ENCODE measurements at regions not wholly inside any gene's neighbourhood (a gene's known extent, or its start where the extent isn't known, plus 50 kb on each side); places are given as distances from the start of the nearest gene placed in this dataset.

GRCh38 chr5:157934600-157934999, 75.7 kb upstream of the CLINT1 start:
- Mint-ChIP-seq H3K27me3 (ENCODE audit: unreplicated experiment) (no peaks in the 10 kb centered on the region), H3K4me3 (ENCODE audit: unreplicated experiment) (no peak overlapping the region), H3K27ac (ENCODE audit: unreplicated experiment) (no peak overlapping the region), H3K9me3 (ENCODE audit: unreplicated experiment) (peaks cover 3% of the 10 kb centered on the region), H3K36me3 (ENCODE audit: unreplicated experiment) (no peaks in the 10 kb centered on the region), H3K4me1 (ENCODE audit: low read depth, unreplicated experiment) (no peaks in the 10 kb centered on the region)
- no peak for DNase-seq
- no peak for TF ChIP-seq CTCF (IDR thresholded peaks at IDR 0.05; ENCODE audit: partially characterized antibody, unreplicated experiment)

- DNase-seq, result no peak
- H3K27me3 Mint-ChIP-seq (ENCODE audit: unreplicated experiment), result no peaks in the 10 kb centered on the region
- no peak overlapping the region for H3K4me3 Mint-ChIP-seq (ENCODE audit: unreplicated experiment)
- no peak overlapping the region for H3K27ac Mint-ChIP-seq (ENCODE audit: unreplicated experiment)
- peaks cover 1% of the 10 kb centered on the region for H3K9me3 Mint-ChIP-seq (ENCODE audit: unreplicated experiment)
- H3K4me1 Mint-ChIP-seq (ENCODE audit: low read depth, unreplicated experiment), result no peaks in the 10 kb centered on the region
- H3K36me3 Mint-ChIP-seq (ENCODE audit: unreplicated experiment), result no peaks in the 10 kb centered on the region
- TF ChIP-seq CTCF (IDR thresholded peaks at IDR 0.05; ENCODE audit: partially characterized antibody, unreplicated experiment), result no peak
Measured at GRCh38 chr5:157933005-157933404, 74.1 kb upstream of the CLINT1 start.

- Mint-ChIP-seq H3K4me1 (ENCODE audit: low read depth, unreplicated experiment) (no peaks in the 10 kb centered on the region), H3K4me3 (ENCODE audit: unreplicated experiment) (no peak overlapping the region), H3K9me3 (ENCODE audit: unreplicated experiment) (peaks cover 1% of the 10 kb centered on the region), H3K27me3 (ENCODE audit: unreplicated experiment) (no peaks in the 10 kb centered on the region), H3K36me3 (ENCODE audit: unreplicated experiment) (no peaks in the 10 kb centered on the region), H3K27ac (ENCODE audit: unreplicated experiment) (no peak overlapping the region)
- no peak for DNase-seq
- TF ChIP-seq CTCF (IDR thresholded peaks at IDR 0.05; ENCODE audit: partially characterized antibody, unreplicated experiment), result no peak
Measured at GRCh38 chr5:157930710-157931109, 71.8 kb upstream of the CLINT1 start.

- no peak for DNase-seq
- no peak overlapping the region for H3K4me3 Mint-ChIP-seq (ENCODE audit: unreplicated experiment)
- H3K9me3 Mint-ChIP-seq (ENCODE audit: unreplicated experiment), result peaks cover 2% of the 10 kb centered on the region
- no peaks in the 10 kb centered on the region for H3K27me3 Mint-ChIP-seq (ENCODE audit: unreplicated experiment)
- no peaks in the 10 kb centered on the region for H3K36me3 Mint-ChIP-seq (ENCODE audit: unreplicated experiment)
- no peak overlapping the region for H3K27ac Mint-ChIP-seq (ENCODE audit: unreplicated experiment)
- peaks cover 2% of the 10 kb centered on the region for H3K4me1 Mint-ChIP-seq (ENCODE audit: low read depth, unreplicated experiment)
- no peak for TF ChIP-seq CTCF (IDR thresholded peaks at IDR 0.05; ENCODE audit: partially characterized antibody, unreplicated experiment)
Measured at GRCh38 chr5:157926977-157927376, 68.0 kb upstream of the CLINT1 start.

GRCh38 chr5:157925786-157926671, 67.1 kb upstream of the CLINT1 start:
- H3K4me3 Mint-ChIP-seq (ENCODE audit: unreplicated experiment), result no peak overlapping the region
- H3K27me3 Mint-ChIP-seq (ENCODE audit: unreplicated experiment), result no peaks in the 10 kb centered on the region
- H3K27ac Mint-ChIP-seq (ENCODE audit: unreplicated experiment), result no peak overlapping the region
- no peak for DNase-seq
- H3K4me1 Mint-ChIP-seq (ENCODE audit: low read depth, unreplicated experiment), result peaks cover 2% of the 10 kb centered on the region
- H3K36me3 Mint-ChIP-seq (ENCODE audit: unreplicated experiment), result no peaks in the 10 kb centered on the region
- no peak for TF ChIP-seq CTCF (IDR thresholded peaks at IDR 0.05; ENCODE audit: partially characterized antibody, unreplicated experiment)
- H3K9me3 Mint-ChIP-seq (ENCODE audit: unreplicated experiment), result peaks cover 2% of the 10 kb centered on the region

All from glutamatergic neuron (in vitro differentiated cells).